ENCODE measurements at regions not wholly inside any gene's neighbourhood (a gene's known extent, or its start where the extent isn't known, plus 50 kb on each side); places are given as distances from the start of the nearest gene placed in this dataset.

- Mint-ChIP-seq H3K9me3 (no peaks in the 10 kb centered on the region), H3K4me1 (peaks cover 7% of the 10 kb centered on the region), H3K27ac (no peak overlapping the region), H3K36me3 (ENCODE audit: low read depth) (no peaks in the 10 kb centered on the region), H3K4me3 (no peak overlapping the region), H3K27me3 (ENCODE audit: insufficient read depth) (no peaks in the 10 kb centered on the region)
- TF ChIP-seq, protein P1, sequence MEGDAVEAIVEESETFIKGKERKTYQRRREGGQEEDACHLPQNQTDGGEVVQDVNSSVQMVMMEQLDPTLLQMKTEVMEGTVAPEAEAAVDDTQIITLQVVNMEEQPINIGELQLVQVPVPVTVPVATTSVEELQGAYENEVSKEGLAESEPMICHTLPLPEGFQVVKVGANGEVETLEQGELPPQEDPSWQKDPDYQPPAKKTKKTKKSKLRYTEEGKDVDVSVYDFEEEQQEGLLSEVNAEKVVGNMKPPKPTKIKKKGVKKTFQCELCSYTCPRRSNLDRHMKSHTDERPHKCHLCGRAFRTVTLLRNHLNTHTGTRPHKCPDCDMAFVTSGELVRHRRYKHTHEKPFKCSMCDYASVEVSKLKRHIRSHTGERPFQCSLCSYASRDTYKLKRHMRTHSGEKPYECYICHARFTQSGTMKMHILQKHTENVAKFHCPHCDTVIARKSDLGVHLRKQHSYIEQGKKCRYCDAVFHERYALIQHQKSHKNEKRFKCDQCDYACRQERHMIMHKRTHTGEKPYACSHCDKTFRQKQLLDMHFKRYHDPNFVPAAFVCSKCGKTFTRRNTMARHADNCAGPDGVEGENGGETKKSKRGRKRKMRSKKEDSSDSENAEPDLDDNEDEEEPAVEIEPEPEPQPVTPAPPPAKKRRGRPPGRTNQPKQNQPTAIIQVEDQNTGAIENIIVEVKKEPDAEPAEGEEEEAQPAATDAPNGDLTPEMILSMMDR (conservative IDR thresholded peaks at IDR 0.05), result no peak
- Histone ChIP-seq H3K9ac (ENCODE audit: extremely low read depth, low read length, poor library complexity, severe bottlenecking) (no peak overlapping the region), H3K4me3 (ENCODE audit: low read length) (no peak overlapping the region), H3K27ac (ENCODE audit: low read depth, low read length) (no peak overlapping the region), H3K27me3 (ENCODE audit: control insufficient read depth, insufficient read depth, low read length, poor library complexity, severe bottlenecking) (no peaks in the 10 kb centered on the region), H3K9me3 (ENCODE audit: control insufficient read depth, low read length) (no peaks in the 10 kb centered on the region), H3K4me1 (ENCODE audit: control insufficient read depth, insufficient read depth, low read length) (peaks cover 8% of the 10 kb centered on the region), H3K36me3 (ENCODE audit: control insufficient read depth, insufficient read depth, low read length) (no peaks in the 10 kb centered on the region)
- no peak for DNase-seq
Observed at GRCh38 chr1:81304187-81304586, 496.5 kb upstream of the ADGRL2 start.

DNA sequence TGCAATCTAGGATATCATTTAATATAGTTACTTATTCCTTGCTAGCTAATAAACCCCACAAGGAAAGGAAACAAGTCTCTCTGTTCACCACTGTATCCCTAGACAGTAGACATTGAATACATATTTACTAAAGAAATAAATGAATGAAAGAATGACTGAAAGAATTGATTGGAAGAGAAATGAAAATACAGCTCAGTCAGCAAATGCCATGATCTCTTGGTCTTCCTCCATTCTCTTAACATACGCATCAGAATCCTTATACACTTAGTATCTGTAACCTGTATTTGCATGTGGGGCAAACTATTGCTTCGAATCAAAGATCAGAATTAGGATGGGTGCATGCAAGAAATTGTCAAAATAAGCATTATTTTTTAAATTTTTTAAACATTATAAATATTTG lies 500.8 kb upstream of the ADGRL2 start:
- H3K4me3 ChIP-seq (ENCODE audit: low read length), result no peak overlapping the region
- no peaks in the 10 kb centered on the region for H3K27me3 ChIP-seq (ENCODE audit: control insufficient read depth, insufficient read depth, low read length, poor library complexity, severe bottlenecking)
- DNase-seq, result no peak
- TF ChIP-seq, protein P1 (conservative IDR thresholded peaks at IDR 0.05), result no peak
- no peaks in the 10 kb centered on the region for H3K36me3 Mint-ChIP-seq (ENCODE audit: low read depth)
- H3K36me3 ChIP-seq (ENCODE audit: control insufficient read depth, insufficient read depth, low read length), result no peaks in the 10 kb centered on the region
- no peak overlapping the region for H3K27ac Mint-ChIP-seq
- no peak overlapping the region for H3K9ac ChIP-seq (ENCODE audit: extremely low read depth, low read length, poor library complexity, severe bottlenecking)
- WGBS, 2 experiments (ENCODE audit: insufficient coverage in 1 of 2, insufficient read length in 1 of 2), result 90% methylated on average over 2 of the region's 2 CpGs; no CpG with 5 or more reads in 1 of the 2 experiments
- H3K9me3 ChIP-seq (ENCODE audit: control insufficient read depth, low read length), result no peaks in the 10 kb centered on the region
- no peak overlapping the region for H3K27ac ChIP-seq (ENCODE audit: low read depth, low read length)
- H3K4me1 ChIP-seq (ENCODE audit: control insufficient read depth, insufficient read depth, low read length), result no peaks in the 10 kb centered on the region
- no peak overlapping the region for H3K4me3 Mint-ChIP-seq
- H3K27me3 Mint-ChIP-seq (ENCODE audit: insufficient read depth), result no peaks in the 10 kb centered on the region
- no peaks in the 10 kb centered on the region for H3K9me3 Mint-ChIP-seq
- H3K4me1 Mint-ChIP-seq, result no peaks in the 10 kb centered on the region

DNA sequence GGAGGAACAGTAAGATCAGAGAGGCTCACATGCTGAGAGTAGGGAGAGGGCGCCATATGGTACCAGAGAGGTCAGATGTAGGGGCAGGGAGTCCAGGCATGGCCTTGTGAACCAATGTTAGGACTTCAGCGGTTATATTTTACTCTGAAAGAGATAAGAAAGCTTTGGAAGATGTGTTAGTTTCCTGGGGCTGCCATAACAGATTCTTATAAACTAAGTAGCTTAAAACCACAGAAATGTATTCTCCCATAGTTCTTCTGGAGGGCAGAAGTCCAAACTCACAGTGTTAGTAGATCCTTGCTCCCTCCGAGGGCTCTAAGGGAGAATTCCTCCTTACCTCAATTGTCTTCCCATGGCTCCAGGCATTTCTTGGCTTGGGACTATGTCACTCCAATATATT lies 502.5 kb upstream of the ADGRL2 start:
- no peaks in the 10 kb centered on the region for H3K4me1 ChIP-seq (ENCODE audit: control insufficient read depth, insufficient read depth, low read length)
- TF ChIP-seq, protein P1 (conservative IDR thresholded peaks at IDR 0.05), result no peak
- DNase-seq, result no peak
- no peak overlapping the region for H3K4me3 Mint-ChIP-seq
- no peaks in the 10 kb centered on the region for H3K36me3 ChIP-seq (ENCODE audit: control insufficient read depth, insufficient read depth, low read length)
- no peaks in the 10 kb centered on the region for H3K9me3 ChIP-seq (ENCODE audit: control insufficient read depth, low read length)
- no peaks in the 10 kb centered on the region for H3K9me3 Mint-ChIP-seq
- H3K27ac Mint-ChIP-seq, result no peak overlapping the region
- H3K27me3 Mint-ChIP-seq (ENCODE audit: insufficient read depth), result no peaks in the 10 kb centered on the region
- H3K36me3 Mint-ChIP-seq (ENCODE audit: low read depth), result no peaks in the 10 kb centered on the region
- no peak overlapping the region for H3K4me3 ChIP-seq (ENCODE audit: low read length)
- H3K9ac ChIP-seq (ENCODE audit: extremely low read depth, low read length, poor library complexity, severe bottlenecking), result no peak overlapping the region
- no peaks in the 10 kb centered on the region for H3K27me3 ChIP-seq (ENCODE audit: control insufficient read depth, insufficient read depth, low read length, poor library complexity, severe bottlenecking)
- H3K27ac ChIP-seq (ENCODE audit: low read depth, low read length), result no peak overlapping the region
- no peaks in the 10 kb centered on the region for H3K4me1 Mint-ChIP-seq
- WGBS, 2 experiments (ENCODE audit: insufficient coverage in 1 of 2, insufficient read length in 1 of 2), result 93 to 96% methylated on average over 2 to 3 of the region's 3 CpGs

Measured in endodermal cell (in vitro differentiated cells).